Naive B cell (primary cell): ENCODE measurements at regions not wholly inside any gene's neighbourhood (a gene's known extent, or its start where the extent isn't known, plus 50 kb on each side); places are given as distances from the start of the nearest gene placed in this dataset.
A peak's percentile ranks its signal among the peaks of the same experiment; 100 is the strongest.

Source experiments
- ATAC-seq, 2 donors: fragments of 150-1000 bp; cut with Tn5 transposase; 2 replicates each; pipeline ENCODE4 v1.10.0; 2021; ENCODE audit warnings: low read depth in 2 of 2, mild to moderate bottlenecking in 2 of 2, moderate library complexity in 2 of 2
- DNase-seq: peaks from one replicate; pipeline ENCODE4 v3.0.0; 2022
- H3K27ac Mint-ChIP-seq, 6 donors: one replicate each; pipeline ENCODE4 v1.8.0; 2020 to 2022; ENCODE audit warnings: mild to moderate bottlenecking in 6 of 6, mixed read lengths in 6 of 6, moderate library complexity in 5 of 6, inconsistent platforms in 2 of 6
- H3K27me3 Mint-ChIP-seq, 3 donors: one replicate each; pipeline ENCODE4 v1.8.0; 2021 to 2022; ENCODE audit warnings: mixed read lengths in 3 of 3, mild to moderate bottlenecking in 1 of 3
- H3K36me3 Mint-ChIP-seq, 2 donors: one replicate each; pipeline ENCODE4 v1.8.0; 2020 to 2022; ENCODE audit warnings: mixed read lengths in 2 of 2, inconsistent platforms in 1 of 2, mild to moderate bottlenecking in 1 of 2
- H3K4me1 Mint-ChIP-seq, 3 donors: one replicate each; pipeline ENCODE4 v1.8.0; 2020 to 2022; ENCODE audit warnings: mixed read lengths in 3 of 3, inconsistent platforms in 1 of 3, mild to moderate bottlenecking in 1 of 3, moderate library complexity in 1 of 3
- H3K4me3 Mint-ChIP-seq, 8 donors: one replicate each; pipeline ENCODE4 v1.8.0; 2020 to 2022; ENCODE audit warnings: mild to moderate bottlenecking in 8 of 8, mixed read lengths in 8 of 8, moderate library complexity in 8 of 8, inconsistent platforms in 2 of 8
- H3K9me3 Mint-ChIP-seq, 7 donors: one replicate each; pipeline ENCODE4 v1.8.0; 2020 to 2022; ENCODE audit warnings: mixed read lengths in 7 of 7, mild to moderate bottlenecking in 5 of 7, inconsistent platforms in 2 of 7, moderate library complexity in 1 of 7

DNA sequence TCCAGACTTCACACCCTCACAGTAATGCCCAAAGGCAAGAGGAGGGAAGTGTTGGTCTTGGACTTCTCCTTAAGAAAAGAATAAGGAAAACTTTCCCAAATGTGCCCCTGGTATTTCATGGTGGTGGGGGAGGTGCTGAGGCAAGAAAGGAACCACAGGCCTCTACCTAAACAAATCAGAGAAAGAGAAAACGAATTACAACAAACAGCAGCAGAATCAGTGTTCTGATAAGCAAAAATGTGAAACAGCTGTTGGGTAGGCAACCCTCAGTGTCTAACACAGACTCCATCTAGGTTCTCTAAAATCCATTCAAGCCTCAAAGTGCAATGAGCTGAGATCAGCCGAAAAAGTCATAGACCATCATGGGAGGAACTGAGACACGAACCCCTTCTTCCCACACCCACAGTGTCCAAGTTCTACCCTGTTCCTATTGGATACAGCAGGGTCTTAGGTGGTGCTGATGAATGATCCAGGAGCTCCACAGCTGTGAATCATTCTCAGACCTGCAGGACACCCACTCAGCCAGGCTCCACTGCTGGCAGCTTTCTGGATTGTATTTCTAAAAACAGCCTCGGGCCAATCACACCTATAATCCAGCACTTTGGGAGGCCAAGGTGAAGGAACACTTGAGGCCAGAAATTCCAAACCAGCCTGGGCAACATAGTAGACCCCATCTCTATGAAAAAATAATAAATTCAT, 149.1 kb downstream of the PLPP3 start:
- Mint-ChIP-seq H3K27me3 (no peaks in the 10 kb centered on the region), H3K4me3 (peak overlapping the region in 2 of 8 donors; percentile 29 to 75), H3K36me3 (no peaks in the 10 kb centered on the region), H3K9me3 (peaks cover 0 to 6% (median 0%) of the 10 kb centered on the region in 7 donors), H3K27ac (no peak overlapping the region), H3K4me1 (peaks cover 72 to 82% (median 73%) of the 10 kb centered on the region in 3 donors)
- no peak for DNase-seq
- ATAC-seq: no peak

- ATAC-seq (no peak), DNase-seq (no peak)
- Mint-ChIP-seq H3K36me3 (no peaks in the 10 kb centered on the region), H3K9me3 (peaks cover 0 to 6% (median 0%) of the 10 kb centered on the region in 7 donors), H3K4me3 (no peak overlapping the region), H3K27ac (no peak overlapping the region), H3K4me1 (peaks cover 72 to 82% (median 72%) of the 10 kb centered on the region in 3 donors), H3K27me3 (no peaks in the 10 kb centered on the region)
These were observed 150.1 kb downstream of the PLPP3 start for GRCh38 chr1:56429288-56429687.

- peaks cover 0 to 2% (median 0%) of the 10 kb centered on the region in 7 donors for H3K9me3 Mint-ChIP-seq
- H3K4me3 Mint-ChIP-seq: peak overlapping the region in 1 of 8 donors; percentile 66
- peaks cover 50 to 66% (median 55%) of the 10 kb centered on the region in 3 donors for H3K4me1 Mint-ChIP-seq
- ATAC-seq (no peak), DNase-seq (no peak)
- H3K36me3 Mint-ChIP-seq: no peaks in the 10 kb centered on the region
- peak overlapping the region in 4 of 6 donors; percentile 13 to 32 (median 23) for H3K27ac Mint-ChIP-seq
- no peaks in the 10 kb centered on the region for H3K27me3 Mint-ChIP-seq
These were observed 152.6 kb downstream of the PLPP3 start for GRCh38 chr1:56426587-56427381.

DNA sequence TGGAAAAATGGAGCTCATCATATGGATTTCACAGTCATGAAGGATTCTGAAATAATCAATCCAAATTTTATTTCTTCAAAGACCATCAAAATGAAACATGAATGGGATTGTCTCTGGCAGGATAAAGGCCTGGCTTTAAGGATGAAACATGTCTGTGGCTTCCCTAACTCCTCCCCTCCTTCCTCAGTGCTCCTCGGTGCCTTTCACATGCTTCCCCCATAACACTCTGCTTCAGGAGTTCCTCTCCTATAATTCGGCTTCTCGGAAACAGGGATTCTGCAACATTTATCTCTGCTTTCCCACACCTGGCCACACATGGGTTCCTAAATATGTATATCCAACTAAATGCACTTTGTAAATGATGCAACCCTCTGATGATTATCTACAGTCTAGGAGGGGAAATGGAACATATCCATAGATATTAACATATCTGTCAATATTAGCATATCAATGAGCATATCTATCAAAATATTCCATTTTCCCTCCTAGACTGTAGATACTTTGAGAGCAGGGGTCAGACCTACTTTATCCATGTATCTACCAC, 153.8 kb downstream of the PLPP3 start:
- Mint-ChIP-seq H3K9me3 (peaks cover 0 to 2% (median 0%) of the 10 kb centered on the region in 7 donors), H3K36me3 (no peaks in the 10 kb centered on the region), H3K4me1 (peaks cover 39 to 55% (median 48%) of the 10 kb centered on the region in 3 donors), H3K27ac (peak overlapping the region in 4 of 6 donors; percentile 50 to 94 (median 76)), H3K27me3 (no peaks in the 10 kb centered on the region), H3K4me3 (peak overlapping the region in 7 of 8 donors; percentile 31 to 80 (median 68))
- DNase-seq (no peak), ATAC-seq (no peak)

DNA sequence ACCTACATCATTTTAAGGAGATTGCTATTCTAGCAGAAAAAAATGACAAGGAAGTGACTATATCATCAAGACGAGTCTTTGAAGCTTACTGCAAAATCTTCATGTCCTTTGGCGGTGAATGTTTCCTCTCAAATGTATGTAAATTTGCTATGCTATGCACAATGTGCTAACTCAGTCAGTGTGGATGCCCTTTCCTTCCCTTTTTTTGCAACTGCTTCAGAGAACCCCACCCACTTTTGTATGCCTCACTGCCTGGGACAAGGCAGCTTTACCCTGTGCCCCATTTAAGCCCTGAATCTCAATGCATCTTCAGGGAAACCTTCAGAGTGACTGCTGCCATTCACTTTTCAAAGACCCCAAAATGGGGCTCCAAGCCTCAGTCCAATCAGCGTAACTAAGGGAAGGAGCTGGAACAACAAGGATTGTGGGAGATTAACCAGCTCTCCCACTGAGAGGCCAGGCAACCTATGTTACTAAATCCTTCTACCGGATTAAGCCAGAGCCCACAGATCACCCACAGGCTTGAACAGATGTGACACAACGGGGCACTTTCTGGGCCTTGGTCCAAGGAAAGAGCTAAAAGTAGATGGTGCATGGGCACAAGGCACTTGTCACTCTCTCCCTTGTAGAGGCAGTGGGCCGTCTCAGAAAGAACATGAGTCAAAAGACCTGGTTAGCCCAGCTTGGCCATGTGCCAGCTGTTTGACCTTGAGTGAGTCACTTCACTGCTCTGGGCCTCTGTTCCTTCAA, 154.4 kb downstream of the PLPP3 start:
- H3K4me3 Mint-ChIP-seq: peak overlapping the region in 7 of 8 donors; percentile 58 to 83 (median 76)
- DNase-seq (peak; percentile 71), ATAC-seq (peak; percentile 100)
- peak overlapping the region; percentile 26 to 94 (median 76) for H3K27ac Mint-ChIP-seq
- H3K27me3 Mint-ChIP-seq: no peaks in the 10 kb centered on the region
- peaks cover 39 to 48% (median 42%) of the 10 kb centered on the region in 3 donors for H3K4me1 Mint-ChIP-seq
- peaks cover 0 to 2% (median 0%) of the 10 kb centered on the region in 7 donors for H3K9me3 Mint-ChIP-seq
- no peaks in the 10 kb centered on the region for H3K36me3 Mint-ChIP-seq

DNA sequence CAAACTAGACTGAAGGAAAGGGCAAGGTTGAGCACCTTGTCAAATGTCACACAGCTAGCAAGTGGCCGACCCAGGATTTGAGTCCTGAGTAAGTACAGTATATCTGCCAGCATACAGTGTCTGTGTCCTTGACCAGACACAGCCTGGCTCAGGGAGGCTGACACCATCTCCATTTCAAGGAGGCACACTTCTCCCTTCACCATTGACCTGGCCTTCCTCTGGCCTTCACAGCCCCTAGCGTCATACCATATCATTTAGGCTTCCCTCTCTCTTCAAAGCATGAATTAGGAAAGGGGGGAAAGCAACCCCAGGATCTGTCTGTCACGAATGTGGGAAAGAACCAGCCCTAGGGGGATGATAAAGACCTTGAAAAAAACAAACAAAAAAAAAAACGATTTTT, 155.6 kb downstream of the PLPP3 start:
- peak overlapping the region in 1 of 8 donors; percentile 15 for H3K4me3 Mint-ChIP-seq
- peaks cover 0 to 2% (median 0%) of the 10 kb centered on the region in 7 donors for H3K9me3 Mint-ChIP-seq
- H3K4me1 Mint-ChIP-seq: peaks cover 40 to 48% (median 44%) of the 10 kb centered on the region in 3 donors
- H3K27me3 Mint-ChIP-seq: peaks cover 0 to 6% (median 0%) of the 10 kb centered on the region in 3 donors
- no peak overlapping the region for H3K27ac Mint-ChIP-seq
- DNase-seq (no peak), ATAC-seq (no peak)
- H3K36me3 Mint-ChIP-seq: no peaks in the 10 kb centered on the region

DNA sequence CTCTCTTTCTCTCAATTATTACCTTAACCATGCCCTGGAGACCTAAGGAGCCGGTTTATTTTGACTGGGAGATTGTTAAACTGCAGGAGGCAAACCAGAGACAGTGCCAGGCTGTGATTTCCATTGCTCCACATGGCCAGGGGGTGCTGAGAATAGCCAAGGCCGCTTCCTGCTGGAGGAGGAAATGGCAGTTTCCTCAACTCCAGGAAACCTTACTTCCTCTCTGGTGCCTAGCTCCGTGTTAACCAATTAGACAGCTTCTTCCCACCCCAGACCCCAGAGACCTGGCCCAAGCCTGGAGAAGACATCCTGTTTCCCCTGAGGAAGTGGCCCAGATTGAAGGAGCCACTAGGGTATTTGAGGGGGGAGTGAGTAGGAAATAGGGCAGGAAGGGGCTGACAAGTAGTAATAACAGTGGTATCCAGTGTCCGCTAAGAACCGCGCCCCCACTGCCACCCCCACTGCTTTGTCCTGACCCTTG, 161.2 kb downstream of the PLPP3 start:
- DNase-seq: no peak
- Mint-ChIP-seq H3K4me1 (peaks cover 5 to 10% (median 9%) of the 10 kb centered on the region in 3 donors), H3K27ac (no peak overlapping the region), H3K27me3 (peaks cover 0 to 10% (median 0%) of the 10 kb centered on the region in 3 donors), H3K9me3 (no peaks in the 10 kb centered on the region), H3K4me3 (no peak overlapping the region), H3K36me3 (no peaks in the 10 kb centered on the region)
- no peak for ATAC-seq

GRCh38 chr1:56417646-56418045, 161.7 kb downstream of the PLPP3 start:
- Mint-ChIP-seq H3K36me3 (no peaks in the 10 kb centered on the region), H3K4me1 (peaks cover 5 to 10% (median 9%) of the 10 kb centered on the region in 3 donors), H3K27ac (no peak overlapping the region), H3K4me3 (no peak overlapping the region), H3K27me3 (peaks cover 0 to 10% (median 0%) of the 10 kb centered on the region in 3 donors), H3K9me3 (no peaks in the 10 kb centered on the region)
- DNase-seq (no peak), ATAC-seq (no peak)

- Mint-ChIP-seq H3K9me3 (no peaks in the 10 kb centered on the region), H3K4me3 (no peak overlapping the region), H3K36me3 (no peaks in the 10 kb centered on the region), H3K27ac (no peak overlapping the region), H3K4me1 (peaks cover 5 to 10% (median 9%) of the 10 kb centered on the region in 3 donors), H3K27me3 (peaks cover 0 to 10% (median 0%) of the 10 kb centered on the region in 3 donors)
- DNase-seq (no peak), ATAC-seq (no peak)
These were observed 162.9 kb downstream of the PLPP3 start for GRCh38 chr1:56416495-56416894.

GRCh38 chr1:56415720-56416119, 163.6 kb downstream of the PLPP3 start:
- H3K4me1 Mint-ChIP-seq: peaks cover 5 to 10% (median 9%) of the 10 kb centered on the region in 3 donors
- no peak for ATAC-seq
- H3K36me3 Mint-ChIP-seq: no peaks in the 10 kb centered on the region
- DNase-seq: no peak
- no peak overlapping the region for H3K4me3 Mint-ChIP-seq
- H3K9me3 Mint-ChIP-seq: no peaks in the 10 kb centered on the region
- peaks cover 0 to 10% (median 0%) of the 10 kb centered on the region in 3 donors for H3K27me3 Mint-ChIP-seq
- H3K27ac Mint-ChIP-seq: no peak overlapping the region

GRCh38 chr1:56415258-56415657, 164.1 kb downstream of the PLPP3 start:
- Mint-ChIP-seq H3K36me3 (no peaks in the 10 kb centered on the region), H3K9me3 (no peaks in the 10 kb centered on the region), H3K27me3 (peaks cover 0 to 10% (median 0%) of the 10 kb centered on the region in 3 donors), H3K4me3 (no peak overlapping the region), H3K27ac (peak overlapping the region in 1 of 6 donors; percentile 57), H3K4me1 (peaks cover 8 to 15% (median 9%) of the 10 kb centered on the region in 3 donors)
- no peak for ATAC-seq
- DNase-seq: no peak

DNA sequence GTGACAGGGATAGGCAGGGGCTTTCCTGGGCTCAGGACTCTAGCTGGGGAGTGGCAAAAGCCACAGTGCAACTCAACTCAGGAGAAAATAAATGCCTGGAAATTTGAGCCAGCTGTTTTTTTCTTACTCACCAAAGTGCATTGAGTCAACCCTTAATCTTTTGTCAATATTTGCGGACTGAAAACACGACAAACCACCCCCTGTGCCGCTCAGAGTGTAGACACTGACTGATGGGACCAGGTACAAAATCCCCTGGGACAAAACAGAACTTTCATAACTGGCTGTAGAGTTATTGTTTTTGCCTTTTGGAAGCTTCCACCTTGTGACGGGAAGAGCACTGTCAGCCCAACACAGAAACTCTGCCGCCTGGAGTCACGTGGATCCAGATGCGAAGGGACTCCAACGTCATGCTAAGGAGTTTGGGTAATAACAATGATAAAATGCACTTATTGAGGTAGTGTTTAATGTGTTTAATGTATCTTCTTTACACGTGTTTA, 164.6 kb downstream of the PLPP3 start:
- Mint-ChIP-seq H3K9me3 (no peaks in the 10 kb centered on the region), H3K4me1 (peaks cover 8 to 16% (median 9%) of the 10 kb centered on the region in 3 donors), H3K36me3 (no peaks in the 10 kb centered on the region), H3K27me3 (peaks cover 0 to 10% (median 0%) of the 10 kb centered on the region in 3 donors), H3K4me3 (no peak overlapping the region), H3K27ac (peak overlapping the region in 1 of 6 donors; percentile 1)
- DNase-seq (no peak), ATAC-seq (no peak)
